ENCODE measurements at regions not wholly inside any gene's neighbourhood (a gene's known extent, or its start where the extent isn't known, plus 50 kb on each side); places are given as distances from the start of the nearest gene placed in this dataset.
"Not testable (repeated sequence)": the region's sequence is repeated elsewhere in the genome, so short reads cannot be mapped to it uniquely, and the experiment has no call there.

- Histone ChIP-seq H3K4me3 (ENCODE audit: low read length) (no peak overlapping the region), H3K36me3 (ENCODE audit: insufficient read depth, low read length) (no peaks in the 10 kb centered on the region), H3K9ac (ENCODE audit: low read depth, low read length) (no peak overlapping the region), H3K4me1 (ENCODE audit: control insufficient read depth, insufficient read depth, low read length) (peaks cover 4% of the 10 kb centered on the region), H3K9me3 (replicated peaks; ENCODE audit: low read length) (no peaks in the 10 kb centered on the region), H3K4me2 (ENCODE audit: low read length) (no peak overlapping the region), H3K27me3 (ENCODE audit: control insufficient read depth, insufficient read depth, low read length) (no peaks in the 10 kb centered on the region)
Measured at GRCh38 chr5:164302533-164303235, 797.3 kb downstream of the MAT2B start.

GRCh38 chr5:164303646-164304215 is 798.3 kb downstream of the MAT2B start:
- H3K4me2 ChIP-seq (ENCODE audit: low read length) = no peak overlapping the region
- no peak overlapping the region for H3K9ac ChIP-seq (ENCODE audit: low read depth, low read length)
- H3K36me3 ChIP-seq (ENCODE audit: insufficient read depth, low read length) = no peaks in the 10 kb centered on the region
- no peaks in the 10 kb centered on the region for H3K27me3 ChIP-seq (ENCODE audit: control insufficient read depth, insufficient read depth, low read length)
- H3K9me3 ChIP-seq (replicated peaks; ENCODE audit: low read length) = no peaks in the 10 kb centered on the region
- H3K4me3 ChIP-seq (ENCODE audit: low read length) = no peak overlapping the region
- H3K4me1 ChIP-seq (ENCODE audit: control insufficient read depth, insufficient read depth, low read length) = peaks cover 4% of the 10 kb centered on the region

- Histone ChIP-seq H3K4me3 (ENCODE audit: low read length) (no peak overlapping the region), H3K36me3 (ENCODE audit: insufficient read depth, low read length) (no peaks in the 10 kb centered on the region), H3K9me3 (replicated peaks; ENCODE audit: low read length) (no peaks in the 10 kb centered on the region), H3K27me3 (ENCODE audit: control insufficient read depth, insufficient read depth, low read length) (no peaks in the 10 kb centered on the region), H3K9ac (ENCODE audit: low read depth, low read length) (no peak overlapping the region), H3K4me2 (ENCODE audit: low read length) (no peak overlapping the region), H3K4me1 (ENCODE audit: control insufficient read depth, insufficient read depth, low read length) (peaks cover 4% of the 10 kb centered on the region)
Measured at GRCh38 chr5:164306662-164307061, 801.2 kb downstream of the MAT2B start.

GRCh38 chr5:164312801-164313200 is 807.4 kb downstream of the MAT2B start:
- Histone ChIP-seq H3K9me3 (replicated peaks; ENCODE audit: low read length) (no peaks in the 10 kb centered on the region), H3K4me3 (ENCODE audit: low read length) (no peak overlapping the region), H3K4me2 (ENCODE audit: low read length) (no peak overlapping the region), H3K36me3 (ENCODE audit: insufficient read depth, low read length) (no peaks in the 10 kb centered on the region), H3K9ac (ENCODE audit: low read depth, low read length) (no peak overlapping the region), H3K27me3 (ENCODE audit: control insufficient read depth, insufficient read depth, low read length) (no peaks in the 10 kb centered on the region), H3K4me1 (ENCODE audit: control insufficient read depth, insufficient read depth, low read length) (no peaks in the 10 kb centered on the region)

GRCh38 chr5:164317676-164318075 is 812.3 kb downstream of the MAT2B start:
- H3K36me3 ChIP-seq (ENCODE audit: insufficient read depth, low read length) = no peaks in the 10 kb centered on the region
- H3K9ac ChIP-seq (ENCODE audit: low read depth, low read length) = no peak overlapping the region
- H3K4me2 ChIP-seq (ENCODE audit: low read length) = no peak overlapping the region
- H3K27me3 ChIP-seq (ENCODE audit: control insufficient read depth, insufficient read depth, low read length) = no peaks in the 10 kb centered on the region
- no peaks in the 10 kb centered on the region for H3K4me1 ChIP-seq (ENCODE audit: control insufficient read depth, insufficient read depth, low read length)
- no peaks in the 10 kb centered on the region for H3K9me3 ChIP-seq (replicated peaks; ENCODE audit: low read length)
- H3K4me3 ChIP-seq (ENCODE audit: low read length) = no peak overlapping the region

- no peaks in the 10 kb centered on the region for H3K9me3 ChIP-seq (replicated peaks; ENCODE audit: low read length)
- H3K4me2 ChIP-seq (ENCODE audit: low read length) = no peak overlapping the region
- H3K9ac ChIP-seq (ENCODE audit: low read depth, low read length) = no peak overlapping the region
- no peak overlapping the region for H3K4me3 ChIP-seq (ENCODE audit: low read length)
- H3K27me3 ChIP-seq (ENCODE audit: control insufficient read depth, insufficient read depth, low read length) = no peaks in the 10 kb centered on the region
- no peaks in the 10 kb centered on the region for H3K4me1 ChIP-seq (ENCODE audit: control insufficient read depth, insufficient read depth, low read length)
- no peaks in the 10 kb centered on the region for H3K36me3 ChIP-seq (ENCODE audit: insufficient read depth, low read length)
Measured at GRCh38 chr5:164319161-164319560, 813.7 kb downstream of the MAT2B start.

GRCh38 chr5:164324239-164324638 is 818.8 kb downstream of the MAT2B start:
- Histone ChIP-seq H3K4me3 (ENCODE audit: low read length) (no peak overlapping the region), H3K9me3 (replicated peaks; ENCODE audit: low read length) (no peaks in the 10 kb centered on the region), H3K4me1 (ENCODE audit: control insufficient read depth, insufficient read depth, low read length) (no peaks in the 10 kb centered on the region), H3K9ac (ENCODE audit: low read depth, low read length) (no peak overlapping the region), H3K36me3 (ENCODE audit: insufficient read depth, low read length) (no peaks in the 10 kb centered on the region), H3K27me3 (ENCODE audit: control insufficient read depth, insufficient read depth, low read length) (no peaks in the 10 kb centered on the region), H3K4me2 (ENCODE audit: low read length) (no peak overlapping the region)

- H3K9me3 ChIP-seq (replicated peaks; ENCODE audit: low read length) = no peaks in the 10 kb centered on the region
- H3K27me3 ChIP-seq (ENCODE audit: control insufficient read depth, insufficient read depth, low read length) = no peaks in the 10 kb centered on the region
Measured at GRCh38 chr5:164326219-164326618, 820.8 kb downstream of the MAT2B start.

GRCh38 chr5:164327166-164327565 is 821.7 kb downstream of the MAT2B start:
- H3K4me3 ChIP-seq (ENCODE audit: low read length); H3K27me3 ChIP-seq (ENCODE audit: control insufficient read depth, insufficient read depth, low read length); H3K36me3 ChIP-seq (ENCODE audit: insufficient read depth, low read length); H3K9ac ChIP-seq (ENCODE audit: low read depth, low read length); H3K4me1 ChIP-seq (ENCODE audit: control insufficient read depth, insufficient read depth, low read length); H3K9me3 ChIP-seq (replicated peaks; ENCODE audit: low read length); H3K4me2 ChIP-seq (ENCODE audit: low read length): not testable (repeated sequence)

More at GRCh38 chr5:164326219-164326618, 820.8 kb downstream of the MAT2B start:
- Histone ChIP-seq H3K36me3 (ENCODE audit: insufficient read depth, low read length) (no peaks in the 10 kb centered on the region), H3K4me1 (ENCODE audit: control insufficient read depth, insufficient read depth, low read length) (no peaks in the 10 kb centered on the region), H3K9ac (ENCODE audit: low read depth, low read length) (no peak overlapping the region), H3K4me2 (ENCODE audit: low read length) (no peak overlapping the region), H3K4me3 (ENCODE audit: low read length) (no peak overlapping the region)

GRCh38 chr5:164332349-164333196 is 827.2 kb downstream of the MAT2B start:
- Histone ChIP-seq H3K27me3 (ENCODE audit: control insufficient read depth, insufficient read depth, low read length) (no peaks in the 10 kb centered on the region), H3K4me1 (ENCODE audit: control insufficient read depth, insufficient read depth, low read length) (peaks cover 24% of the 10 kb centered on the region), H3K4me3 (ENCODE audit: low read length) (no peak overlapping the region), H3K9me3 (replicated peaks; ENCODE audit: low read length) (no peaks in the 10 kb centered on the region), H3K4me2 (ENCODE audit: low read length) (no peak overlapping the region), H3K9ac (ENCODE audit: low read depth, low read length) (no peak overlapping the region), H3K36me3 (ENCODE audit: insufficient read depth, low read length) (no peaks in the 10 kb centered on the region)

- Histone ChIP-seq H3K4me3 (ENCODE audit: low read length) (no peak overlapping the region), H3K27me3 (ENCODE audit: control insufficient read depth, insufficient read depth, low read length) (no peaks in the 10 kb centered on the region), H3K36me3 (ENCODE audit: insufficient read depth, low read length) (no peaks in the 10 kb centered on the region), H3K4me2 (ENCODE audit: low read length) (peak overlapping the region; percentile 37), H3K9ac (ENCODE audit: low read depth, low read length) (peak overlapping the region; percentile 26), H3K4me1 (ENCODE audit: control insufficient read depth, insufficient read depth, low read length) (peaks cover 25% of the 10 kb centered on the region), H3K9me3 (replicated peaks; ENCODE audit: low read length) (no peaks in the 10 kb centered on the region)
Measured at GRCh38 chr5:164335837-164336236, 830.4 kb downstream of the MAT2B start.
